ENCODE measurements at regions not wholly inside any gene's neighbourhood (a gene's known extent, or its start where the extent isn't known, plus 50 kb on each side); places are given as distances from the start of the nearest gene placed in this dataset.

- H3K4me3 ChIP-seq (ENCODE audit: low read depth, low read length), result no peak overlapping the region
- no peak for DNase-seq (ENCODE audit: low read depth, low spot score)
- peaks cover 6% of the 10 kb centered on the region; the same call in 1 of the 2 replicates for H3K9me3 ChIP-seq (ENCODE audit: control insufficient read depth, insufficient read depth, low read length)
- no peak overlapping the region for H3K27ac ChIP-seq (ENCODE audit: low read depth, low read length)
- TF ChIP-seq, protein P1, sequence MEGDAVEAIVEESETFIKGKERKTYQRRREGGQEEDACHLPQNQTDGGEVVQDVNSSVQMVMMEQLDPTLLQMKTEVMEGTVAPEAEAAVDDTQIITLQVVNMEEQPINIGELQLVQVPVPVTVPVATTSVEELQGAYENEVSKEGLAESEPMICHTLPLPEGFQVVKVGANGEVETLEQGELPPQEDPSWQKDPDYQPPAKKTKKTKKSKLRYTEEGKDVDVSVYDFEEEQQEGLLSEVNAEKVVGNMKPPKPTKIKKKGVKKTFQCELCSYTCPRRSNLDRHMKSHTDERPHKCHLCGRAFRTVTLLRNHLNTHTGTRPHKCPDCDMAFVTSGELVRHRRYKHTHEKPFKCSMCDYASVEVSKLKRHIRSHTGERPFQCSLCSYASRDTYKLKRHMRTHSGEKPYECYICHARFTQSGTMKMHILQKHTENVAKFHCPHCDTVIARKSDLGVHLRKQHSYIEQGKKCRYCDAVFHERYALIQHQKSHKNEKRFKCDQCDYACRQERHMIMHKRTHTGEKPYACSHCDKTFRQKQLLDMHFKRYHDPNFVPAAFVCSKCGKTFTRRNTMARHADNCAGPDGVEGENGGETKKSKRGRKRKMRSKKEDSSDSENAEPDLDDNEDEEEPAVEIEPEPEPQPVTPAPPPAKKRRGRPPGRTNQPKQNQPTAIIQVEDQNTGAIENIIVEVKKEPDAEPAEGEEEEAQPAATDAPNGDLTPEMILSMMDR (IDR thresholded peaks at IDR 0.05; ENCODE audit: low read depth, low read length), result no peak
- POLR2A ChIA-PET, result no interaction called here
- no peaks in the 10 kb centered on the region for H3K27me3 ChIP-seq (ENCODE audit: control insufficient read depth, insufficient read depth, low read length)
- CTCF ChIA-PET, result no interaction called here
These were observed 203.4 kb upstream of the RAB6C start for GRCh38 chr2:129775952-129776653.

DNA sequence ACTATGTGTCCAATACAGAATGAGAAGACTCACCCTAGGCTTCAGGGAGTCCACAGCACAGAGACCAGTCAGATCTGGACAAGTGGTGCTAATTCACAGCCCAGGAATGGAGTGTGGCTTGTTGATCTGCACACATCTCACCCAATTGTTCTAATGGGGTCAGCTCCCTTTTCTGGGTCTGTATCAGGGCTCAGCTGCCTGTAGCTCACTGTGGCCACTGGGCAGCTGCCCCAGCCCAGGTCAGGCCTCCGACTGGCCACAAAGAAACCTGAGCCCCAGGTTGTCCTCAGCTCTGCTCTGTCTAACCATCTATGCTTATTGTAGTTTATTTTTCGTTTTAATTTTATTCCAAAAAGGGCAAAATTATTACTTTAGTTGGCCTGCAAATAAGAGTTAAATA is 202.3 kb upstream of the RAB6C start:
- H3K9me3 ChIP-seq (ENCODE audit: control insufficient read depth, insufficient read depth, low read length), result peaks cover 6% of the 10 kb centered on the region; the same call in 1 of the 2 replicates
- DNase-seq (ENCODE audit: low read depth, low spot score), result no peak
- no peak overlapping the region for H3K4me3 ChIP-seq (ENCODE audit: low read depth, low read length)
- ChIA-PET CTCF (no interaction called here), POLR2A (no interaction called here)
- TF ChIP-seq, protein P1 (IDR thresholded peaks at IDR 0.05; ENCODE audit: low read depth, low read length), result no peak
- no peak overlapping the region for H3K27ac ChIP-seq (ENCODE audit: low read depth, low read length)
- H3K27me3 ChIP-seq (ENCODE audit: control insufficient read depth, insufficient read depth, low read length), result no peaks in the 10 kb centered on the region

DNA sequence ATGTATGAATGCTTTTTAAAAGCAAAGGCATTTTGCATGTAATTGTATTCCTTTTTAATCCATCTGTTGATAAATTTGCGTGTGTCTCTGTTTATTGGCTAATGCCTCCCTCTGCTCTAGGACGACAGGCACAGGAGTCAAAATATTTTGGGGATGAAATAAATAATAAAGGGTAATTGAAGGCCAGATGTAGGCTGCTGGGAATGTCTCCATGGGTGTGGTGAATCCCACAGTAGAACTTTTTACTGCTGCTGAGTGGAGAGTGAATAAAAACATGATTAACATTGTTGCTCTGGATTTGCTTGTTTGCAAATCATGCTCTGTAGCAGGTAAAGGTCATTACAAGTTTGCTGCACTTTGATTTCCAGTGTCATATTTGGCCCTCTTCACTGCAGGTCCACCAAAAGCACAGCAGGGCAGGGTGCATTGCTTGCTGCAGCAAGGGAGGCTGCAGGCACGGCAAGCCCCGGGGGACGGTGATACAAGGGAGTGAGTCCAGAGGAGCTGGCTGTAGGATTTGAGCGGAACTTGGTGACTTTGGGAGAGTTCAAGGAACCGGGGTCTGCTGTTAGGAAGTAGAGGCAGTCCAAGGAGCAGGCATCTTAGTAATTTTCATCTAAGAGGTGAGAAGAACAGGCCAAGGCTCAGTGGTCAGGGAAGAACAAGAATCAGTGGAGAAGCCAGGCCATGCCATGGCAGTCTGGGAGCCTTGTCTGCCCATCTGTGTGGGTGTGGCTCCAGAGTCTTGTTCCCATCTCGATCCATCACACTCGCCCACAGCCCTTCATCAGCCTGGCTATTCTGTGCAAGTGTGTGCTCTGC is 201.5 kb upstream of the RAB6C start:
- peaks cover 6% of the 10 kb centered on the region; the same call in 1 of the 2 replicates for H3K9me3 ChIP-seq (ENCODE audit: control insufficient read depth, insufficient read depth, low read length)
- TF ChIP-seq, protein P1 (IDR thresholded peaks at IDR 0.05; ENCODE audit: low read depth, low read length), result no peak
- ChIA-PET CTCF (no interaction called here), POLR2A (no interaction called here)
- DNase-seq (ENCODE audit: low read depth, low spot score), result no peak
- no peaks in the 10 kb centered on the region for H3K27me3 ChIP-seq (ENCODE audit: control insufficient read depth, insufficient read depth, low read length)
- no peak overlapping the region for H3K27ac ChIP-seq (ENCODE audit: low read depth, low read length)
- H3K4me3 ChIP-seq (ENCODE audit: low read depth, low read length), result no peak overlapping the region

DNA sequence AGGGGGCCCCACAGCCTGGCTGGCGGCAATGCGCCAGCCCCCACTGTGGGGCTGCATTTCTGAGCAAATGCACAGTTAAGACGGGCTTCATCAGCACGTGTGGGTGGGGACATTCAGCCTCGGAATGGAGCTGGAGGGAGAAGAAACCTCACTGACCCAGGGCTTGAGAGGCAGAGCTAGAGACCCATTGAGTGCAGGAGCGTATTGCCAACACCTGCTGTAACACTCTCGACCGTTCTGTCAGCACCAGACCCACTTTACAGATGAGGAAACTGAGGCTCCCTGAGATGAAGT is 200.9 kb upstream of the RAB6C start:
- POLR2A ChIA-PET, result no interaction called here
- CTCF ChIA-PET, result no interaction called here
- no peak overlapping the region for H3K4me3 ChIP-seq (ENCODE audit: low read depth, low read length)

DNA sequence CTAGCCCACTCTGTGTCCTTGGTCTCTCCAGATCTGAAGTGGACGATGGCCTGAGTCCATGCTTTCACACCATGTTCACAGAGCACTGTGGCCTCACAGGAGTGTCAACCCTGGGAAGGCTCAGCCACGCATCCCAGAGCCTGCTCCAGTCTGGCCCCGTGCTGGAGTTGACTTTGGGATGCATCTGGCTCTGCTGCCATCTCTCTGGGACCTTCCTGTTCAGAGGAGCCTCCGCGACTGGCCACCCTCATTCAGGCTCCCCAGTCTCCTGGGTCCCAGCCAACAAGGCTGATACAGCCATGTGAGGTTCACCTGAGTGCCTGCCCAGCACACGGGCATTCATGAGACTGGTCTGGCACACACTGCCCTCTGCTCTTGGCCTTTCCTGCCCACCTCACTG is 199.7 kb upstream of the RAB6C start:
- Histone ChIP-seq H3K27ac (ENCODE audit: low read depth, low read length) (no peak overlapping the region), H3K9me3 (ENCODE audit: control insufficient read depth, insufficient read depth, low read length) (peaks cover 6% of the 10 kb centered on the region; the same call in 1 of the 2 replicates), H3K4me3 (ENCODE audit: low read depth, low read length) (no peak overlapping the region), H3K27me3 (ENCODE audit: control insufficient read depth, insufficient read depth, low read length) (no peaks in the 10 kb centered on the region)
- POLR2A ChIA-PET, result no interaction called here
- TF ChIP-seq, protein P1 (IDR thresholded peaks at IDR 0.05; ENCODE audit: low read depth, low read length), result no peak
- CTCF ChIA-PET, result no interaction called here
- DNase-seq (ENCODE audit: low read depth, low spot score), result no peak

More for the DNA sequence above, 200.9 kb upstream of the RAB6C start:
- no peak for DNase-seq (ENCODE audit: low read depth, low spot score)
- TF ChIP-seq, protein P1 (IDR thresholded peaks at IDR 0.05; ENCODE audit: low read depth, low read length), result no peak
- Histone ChIP-seq H3K27me3 (ENCODE audit: control insufficient read depth, insufficient read depth, low read length) (no peaks in the 10 kb centered on the region), H3K9me3 (ENCODE audit: control insufficient read depth, insufficient read depth, low read length) (peaks cover 6% of the 10 kb centered on the region; the same call in 1 of the 2 replicates), H3K27ac (ENCODE audit: low read depth, low read length) (no peak overlapping the region)

All from AG04450 (cell line).